ENCODE measurements at regions not wholly inside any gene's neighbourhood (a gene's known extent, or its start where the extent isn't known, plus 50 kb on each side); places are given as distances from the start of the nearest gene placed in this dataset.

GRCh38 chr3:80384811-80385210, 617.0 kb upstream of the ROBO1 start:
- H3K9me3 ChIP-seq: no peaks in the 10 kb centered on the region
- intact Hi-C loops (cut with DNase I; ENCODE audit: low total_unique reads): no loop called here
- 86% methylated on average over 4 to 5 of the region's 5 CpGs for WGBS, 2 donors

GRCh38 chr3:80374423-80374822, 606.6 kb upstream of the ROBO1 start:
- Histone ChIP-seq H3K4me1 (no peaks in the 10 kb centered on the region), H3K27me3 (no peaks in the 10 kb centered on the region), H3K36me3 (ENCODE audit: low read depth, missing control alignments) (no peaks in the 10 kb centered on the region), H3K4me3 (no peak overlapping the region), H3K9me3 (no peaks in the 10 kb centered on the region), H3K27ac (no peak overlapping the region)
- WGBS, 2 donors: 75 to 83% methylated on average over 1 of the region's 1 CpG
- TF ChIP-seq CTCF (IDR thresholded peaks at IDR 0.05) (no peak), POLR2A (IDR thresholded peaks at IDR 0.05) (no peak)
- intact Hi-C loops (cut with DNase I; ENCODE audit: low total_unique reads): no loop called here
- DNase-seq: no peak

More at GRCh38 chr3:80384811-80385210, 617.0 kb upstream of the ROBO1 start:
- H3K4me1 ChIP-seq: no peaks in the 10 kb centered on the region
- TF ChIP-seq CTCF (IDR thresholded peaks at IDR 0.05) (no peak), POLR2A (IDR thresholded peaks at IDR 0.05) (no peak)
- H3K4me3 ChIP-seq: no peak overlapping the region
- no peaks in the 10 kb centered on the region for H3K27me3 ChIP-seq
- no peak overlapping the region for H3K27ac ChIP-seq
- no peak for DNase-seq
- H3K36me3 ChIP-seq (ENCODE audit: low read depth, missing control alignments): no peaks in the 10 kb centered on the region

- intact Hi-C loops (cut with DNase I; ENCODE audit: low total_unique reads): no loop called here
- no peak for TF ChIP-seq POLR2A (IDR thresholded peaks at IDR 0.05)
- TF ChIP-seq CTCF (IDR thresholded peaks at IDR 0.05): no peak
- no peak for DNase-seq
- H3K27ac ChIP-seq: no peak overlapping the region
- 74 to 79% methylated on average over 4 of the region's 4 CpGs for WGBS, 2 donors
- H3K4me1 ChIP-seq: no peaks in the 10 kb centered on the region
- no peaks in the 10 kb centered on the region for H3K36me3 ChIP-seq (ENCODE audit: low read depth, missing control alignments)
- no peaks in the 10 kb centered on the region for H3K27me3 ChIP-seq
- H3K4me3 ChIP-seq: no peak overlapping the region
- H3K9me3 ChIP-seq: no peaks in the 10 kb centered on the region
These were observed 600.8 kb upstream of the ROBO1 start for GRCh38 chr3:80368616-80369015.

- TF ChIP-seq CTCF (IDR thresholded peaks at IDR 0.05) (no peak), POLR2A (IDR thresholded peaks at IDR 0.05) (no peak)
- Histone ChIP-seq H3K4me3 (no peak overlapping the region), H3K9me3 (no peaks in the 10 kb centered on the region), H3K27ac (no peak overlapping the region), H3K36me3 (ENCODE audit: low read depth, missing control alignments) (no peaks in the 10 kb centered on the region), H3K27me3 (no peaks in the 10 kb centered on the region), H3K4me1 (no peaks in the 10 kb centered on the region)
- intact Hi-C loops (cut with DNase I; ENCODE audit: low total_unique reads): no loop called here
- WGBS, 2 donors: 70 to 79% methylated on average over 9 of the region's 9 CpGs
- DNase-seq: no peak
These were observed 599.2 kb upstream of the ROBO1 start for GRCh38 chr3:80366808-80367548.

- Histone ChIP-seq H3K36me3 (ENCODE audit: low read depth, missing control alignments) (no peaks in the 10 kb centered on the region), H3K27ac (no peak overlapping the region), H3K27me3 (no peaks in the 10 kb centered on the region), H3K9me3 (no peaks in the 10 kb centered on the region), H3K4me1 (no peaks in the 10 kb centered on the region), H3K4me3 (no peak overlapping the region)
- intact Hi-C loops (cut with DNase I; ENCODE audit: low total_unique reads): no loop called here
- TF ChIP-seq CTCF (IDR thresholded peaks at IDR 0.05): no peak
- TF ChIP-seq POLR2A (IDR thresholded peaks at IDR 0.05): no peak
- no peak for DNase-seq
These were observed 590.0 kb upstream of the ROBO1 start for GRCh38 chr3:80357761-80358160.

Data from testis (tissue), 2 donors.